Ishikawa (cell line): ENCODE measurements at regions not wholly inside any gene's neighbourhood (a gene's known extent, or its start where the extent isn't known, plus 50 kb on each side); places are given as distances from the start of the nearest gene placed in this dataset.
A peak's percentile ranks its signal among the peaks of the same experiment; 100 is the strongest.

Experiments
- CEBPB ChIP-seq: IDR thresholded peaks from 2 replicates; pipeline ENCODE4 v1.6.1; 2012
- CREB1 ChIP-seq: IDR thresholded peaks from 2 replicates; pipeline ENCODE4 v1.6.1; 2012; ENCODE audit warnings: low read depth
- EGR1 ChIP-seq: IDR thresholded peaks from 2 replicates; pipeline ENCODE4 v1.6.1; 2012
- EP300 ChIP-seq: IDR thresholded peaks from 2 replicates; pipeline ENCODE4 v1.6.1; 2012; ENCODE audit warnings: borderline replicate concordance
- FOXM1 ChIP-seq: IDR thresholded peaks from 2 replicates; pipeline ENCODE4 v1.6.1; 2012; ENCODE audit warnings: low read depth, borderline replicate concordance
- MAX ChIP-seq: IDR thresholded peaks from 2 replicates; pipeline ENCODE4 v1.6.1; 2012
- NFIC ChIP-seq: IDR thresholded peaks from 2 replicates; pipeline ENCODE4 v1.6.1; 2012
- REST ChIP-seq: IDR thresholded peaks from 2 replicates; pipeline ENCODE4 v1.6.1; 2012; ENCODE audit warnings: low read depth, mild to moderate bottlenecking
- TAF1 ChIP-seq: IDR thresholded peaks from 2 replicates; pipeline ENCODE4 v1.6.1; 2012; ENCODE audit warnings: low read depth, mild to moderate bottlenecking
- TCF12 ChIP-seq: IDR thresholded peaks from 2 replicates; pipeline ENCODE4 v1.6.1; 2012; ENCODE audit warnings: low read depth
- TEAD4 ChIP-seq: IDR thresholded peaks from 2 replicates; pipeline ENCODE4 v1.6.1; 2012
- USF1 ChIP-seq: IDR thresholded peaks from 2 replicates; pipeline ENCODE4 v1.6.1; 2012
- YY1 ChIP-seq: IDR thresholded peaks from 2 replicates; pipeline ENCODE4 v1.6.1; 2012; ENCODE audit warnings: low read depth

- TF ChIP-seq TAF1 = no peak
- TF ChIP-seq FOXM1 = no peak
- TF ChIP-seq EP300 = no peak
- TF ChIP-seq REST = no peak
- TF ChIP-seq EGR1 = no peak
- no peak for TF ChIP-seq MAX
- TF ChIP-seq YY1 = no peak
- TF ChIP-seq TCF12 = no peak
- TF ChIP-seq TEAD4 = no peak
- TF ChIP-seq CEBPB = 0 out of 2 replicates have a peak, but pooled peaks have one; percentile 11
- no peak for TF ChIP-seq NFIC
- TF ChIP-seq USF1 = no peak
- no peak for TF ChIP-seq CREB1
These were observed 660.8 kb upstream of the UBE2E2 start for GRCh38 chr3:22542311-22542710.
